ENCODE measurements at regions not wholly inside any gene's neighbourhood (a gene's known extent, or its start where the extent isn't known, plus 50 kb on each side); places are given as distances from the start of the nearest gene placed in this dataset.

GRCh38 chr22:48556751-48557150 lies 1270.9 kb downstream of the BRD1 start:
- TF ChIP-seq RARB (CRISPR knock-in tag; IDR thresholded peaks at IDR 0.05): no peak
- TF ChIP-seq PATZ1 (CRISPR knock-in tag; IDR thresholded peaks at IDR 0.05; ENCODE audit: borderline replicate concordance): no peak

Data from SK-N-SH treated with all-trans-retinoic acid at 6 μM for 48 hours (cell line).